HG03378 (cell line): ENCODE measurements at regions not wholly inside any gene's neighbourhood (a gene's known extent, or its start where the extent isn't known, plus 50 kb on each side); places are given as distances from the start of the nearest gene placed in this dataset.

Experiments
- ATAC-seq: cut with Tn5 transposase; IDR thresholded peaks from one replicate; pipeline ENCODE4 v1.9.1; 2021; ENCODE audit warnings: mild to moderate bottlenecking, moderate library complexity; ENCODE audit not compliant: unreplicated experiment

DNA sequence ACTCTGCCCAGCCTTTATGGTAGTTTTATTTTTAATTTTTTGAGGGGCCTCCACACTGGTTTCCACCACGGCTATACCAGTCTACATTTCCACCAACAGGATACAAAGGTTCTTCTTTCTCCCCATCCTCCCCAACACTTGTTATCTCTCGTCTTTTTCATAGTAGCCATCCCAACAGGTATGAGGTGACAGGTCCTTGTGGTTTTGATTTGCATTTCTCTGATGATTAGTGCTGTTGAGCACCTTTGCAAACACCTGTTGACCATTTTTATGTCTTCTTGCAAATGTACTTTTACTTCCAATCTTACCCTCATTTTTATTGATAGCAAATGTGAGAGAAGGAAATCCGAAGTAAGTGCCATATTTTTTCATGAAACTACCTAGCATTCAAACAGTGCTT is 195.4 kb upstream of the PREP start:
- ATAC-seq: no peak

- ATAC-seq: no peak
Measured at GRCh38 chr6:105596284-105596755, 193.4 kb upstream of the PREP start.

GRCh38 chr6:105595829-105596228 is 192.9 kb upstream of the PREP start:
- no peak for ATAC-seq

- ATAC-seq: no peak
Measured at GRCh38 chr6:105594821-105595220, 191.9 kb upstream of the PREP start.

DNA sequence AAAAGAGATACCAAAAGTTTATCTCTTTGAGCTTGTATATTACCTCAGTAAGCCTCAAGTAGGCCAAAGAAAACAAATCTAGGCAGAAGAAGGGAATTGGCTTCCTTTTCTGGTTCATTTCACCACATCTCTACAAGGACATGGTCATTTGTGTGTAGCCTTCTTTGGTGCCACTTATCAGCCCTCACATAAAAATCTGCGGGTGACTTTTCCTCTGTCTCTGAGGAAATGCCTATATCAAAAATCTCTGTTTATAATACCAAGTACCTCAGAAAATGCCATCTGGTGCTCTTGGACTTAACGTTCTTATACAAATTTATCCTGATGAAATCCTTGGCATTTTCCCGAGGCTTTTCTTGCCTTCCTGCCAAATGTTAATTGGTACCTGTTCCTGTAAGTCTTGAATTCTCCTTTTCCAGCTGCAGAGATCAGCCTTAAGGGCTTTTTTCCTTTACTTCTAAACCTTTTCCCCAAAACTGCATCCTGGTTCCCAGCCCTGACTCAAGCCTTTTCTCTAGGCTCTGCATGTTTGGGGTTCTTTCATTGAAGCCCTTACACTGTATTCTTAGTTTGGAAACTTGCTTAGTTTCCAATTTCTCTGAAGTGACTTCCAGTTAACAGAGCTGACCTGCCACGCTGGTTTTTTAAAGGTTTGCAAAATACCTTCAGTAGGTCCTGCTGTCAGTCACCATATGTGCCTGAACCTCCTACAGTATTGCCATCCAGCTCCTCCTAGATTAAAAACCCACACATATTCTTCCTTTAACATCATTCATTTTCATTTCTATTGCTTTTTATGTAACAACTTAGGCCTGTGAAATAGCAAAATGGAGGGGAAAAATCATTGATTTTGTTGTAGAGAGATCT is 191.2 kb upstream of the PREP start:
- ATAC-seq: no peak

- ATAC-seq: no peak
Measured at GRCh38 chr6:105593056-105593690, 190.3 kb upstream of the PREP start.

GRCh38 chr6:105592329-105592728 is 189.4 kb upstream of the PREP start:
- no peak for ATAC-seq

DNA sequence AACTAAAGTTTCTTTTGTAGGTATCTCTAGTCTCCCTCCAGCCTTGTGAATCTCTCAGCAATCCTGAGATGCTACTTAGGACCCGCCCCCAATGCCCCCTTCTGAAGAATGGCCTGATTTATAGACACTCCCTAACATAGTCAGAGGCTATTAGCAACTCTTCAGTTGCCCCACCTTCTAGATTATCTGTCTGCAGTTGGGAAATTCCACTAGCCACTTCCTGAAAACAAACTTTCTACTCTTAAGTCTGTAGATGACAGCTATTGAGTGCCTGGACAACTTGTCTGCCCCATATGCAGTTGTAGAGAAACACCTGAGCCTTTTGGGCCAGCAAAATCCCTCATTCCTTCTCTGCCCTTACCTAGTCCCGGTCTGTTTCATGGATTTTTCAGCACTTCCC is 188.2 kb upstream of the PREP start:
- peak; percentile 98 for ATAC-seq

DNA sequence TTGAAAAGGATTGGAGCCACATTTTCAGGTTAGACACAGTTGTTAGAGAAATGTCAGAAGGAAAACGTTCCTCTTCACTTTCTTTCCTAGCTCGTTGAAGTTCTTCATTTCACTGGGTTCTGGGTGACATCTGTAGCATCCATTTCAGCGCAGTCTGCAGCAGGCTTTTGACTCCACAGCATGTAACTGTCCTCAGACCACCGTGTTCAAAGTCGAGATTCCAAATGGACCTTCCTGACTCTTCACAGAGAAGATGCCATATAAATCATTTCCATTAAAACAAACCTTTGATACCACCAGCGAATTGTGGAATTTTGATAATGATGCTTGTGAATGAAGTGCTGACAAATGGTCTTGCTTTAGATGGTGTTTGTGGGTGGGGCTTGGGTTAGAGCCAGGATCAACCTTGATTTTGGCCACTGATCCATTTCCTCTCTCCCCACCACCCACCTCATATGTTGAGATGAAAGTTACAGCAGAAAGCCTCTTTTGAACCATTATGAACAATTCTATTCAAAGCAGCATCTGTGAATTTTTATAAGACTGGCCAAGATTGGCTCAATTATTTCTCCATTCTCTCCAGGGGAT is 185.3 kb upstream of the PREP start:
- no peak for ATAC-seq

DNA sequence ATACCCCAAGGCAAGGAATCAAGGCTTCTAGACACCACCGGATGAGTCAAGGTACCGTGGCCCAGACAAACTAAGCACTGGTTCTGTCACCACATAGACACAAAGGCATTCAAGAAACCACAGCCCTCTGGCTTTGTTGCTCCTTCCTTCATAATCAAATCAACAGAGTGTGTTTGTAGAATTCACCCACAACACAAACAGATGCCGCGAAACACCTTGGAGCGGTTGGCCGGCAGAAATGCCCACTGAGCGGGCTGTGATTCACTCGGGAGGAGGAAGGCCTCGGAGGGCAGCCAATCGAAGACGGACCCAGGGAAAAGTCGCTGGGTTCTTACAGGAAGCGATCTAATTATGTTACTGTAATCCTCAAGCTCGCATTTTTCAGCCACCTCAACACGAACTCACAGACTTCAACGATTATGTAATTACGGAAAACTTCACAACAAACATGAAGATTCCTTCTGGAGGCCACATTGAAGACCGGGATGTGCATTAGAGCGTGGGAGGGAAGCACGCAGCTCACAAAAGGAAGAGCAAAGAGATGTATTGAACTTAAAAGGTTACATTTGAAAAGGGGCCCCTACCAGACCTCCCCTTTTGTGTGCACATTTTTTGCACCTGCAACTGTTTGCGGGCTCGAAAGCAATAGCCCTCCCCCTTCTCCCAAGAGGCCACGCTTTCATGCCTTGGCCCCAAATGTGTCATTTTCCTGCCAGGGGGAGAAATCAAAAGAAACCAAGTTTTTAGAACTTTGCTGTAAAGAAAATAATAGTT is 184.7 kb upstream of the PREP start:
- no peak for ATAC-seq

GRCh38 chr6:105578179-105578707 is 175.4 kb upstream of the PREP start:
- ATAC-seq: no peak

GRCh38 chr6:105573556-105573955 is 170.7 kb upstream of the PREP start:
- ATAC-seq: no peak

- ATAC-seq: no peak
Measured at GRCh38 chr6:105573138-105573537, 170.3 kb upstream of the PREP start.

DNA sequence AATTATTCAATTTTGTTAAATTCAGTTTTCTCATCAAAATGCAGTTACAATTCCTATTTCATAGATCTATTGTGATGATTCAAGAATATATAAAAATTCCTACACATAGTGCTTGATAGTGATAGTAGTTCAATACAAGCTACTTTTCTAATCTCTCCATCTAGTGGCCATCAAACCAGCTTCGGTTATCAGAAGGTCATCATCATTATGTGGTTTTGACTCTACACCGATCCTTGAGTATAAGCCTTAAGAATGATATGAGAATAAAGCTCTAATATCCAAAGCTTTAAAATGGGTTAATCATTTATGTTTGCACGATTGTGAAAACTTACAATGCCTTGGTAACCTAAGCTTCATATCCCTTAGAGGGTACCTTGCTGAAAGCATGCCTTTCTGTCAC is 167.5 kb upstream of the PREP start:
- no peak for ATAC-seq

GRCh38 chr6:105569706-105570105 is 166.8 kb upstream of the PREP start:
- ATAC-seq: no peak

- ATAC-seq: no peak
Measured at GRCh38 chr6:105568751-105569150, 165.9 kb upstream of the PREP start.

DNA sequence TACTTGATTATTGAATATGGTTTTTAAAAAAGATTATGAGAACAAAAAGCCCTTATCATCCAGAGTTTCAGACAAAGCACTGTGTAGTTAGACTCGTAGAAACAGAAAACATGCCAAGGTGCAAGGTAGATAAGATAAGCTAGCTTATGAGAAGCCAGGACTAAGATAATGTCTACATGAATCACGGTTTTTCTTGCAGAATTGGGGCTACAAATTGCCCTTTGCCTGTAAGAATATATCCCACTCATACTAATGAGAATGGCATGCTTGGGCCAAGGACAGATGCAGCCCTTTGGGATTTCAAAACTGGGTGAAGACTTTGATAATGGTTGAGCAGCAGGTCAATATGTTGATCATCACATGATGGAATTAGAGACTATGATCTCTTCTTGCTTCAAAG is 165.3 kb upstream of the PREP start:
- no peak for ATAC-seq

GRCh38 chr6:105567140-105567539 is 164.3 kb upstream of the PREP start:
- no peak for ATAC-seq

DNA sequence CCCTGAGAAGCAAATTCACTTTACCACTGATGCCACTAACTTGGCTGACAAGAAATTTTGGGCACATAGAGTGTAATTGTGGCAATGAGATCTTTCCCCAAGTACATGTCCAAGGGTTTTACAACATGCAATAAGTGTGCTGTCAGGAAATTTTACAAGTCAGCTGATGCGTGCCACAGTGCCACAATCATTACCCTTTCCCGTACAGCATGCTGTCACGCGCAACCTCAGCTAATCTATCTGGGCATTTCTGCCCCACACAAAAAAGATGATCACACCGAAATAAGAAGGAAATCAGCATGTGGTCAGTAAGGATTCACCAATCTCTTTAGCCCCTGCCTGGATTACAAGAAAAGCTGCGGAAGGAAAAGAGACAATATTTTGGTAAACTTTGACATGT is 163.6 kb upstream of the PREP start:
- ATAC-seq: no peak

DNA sequence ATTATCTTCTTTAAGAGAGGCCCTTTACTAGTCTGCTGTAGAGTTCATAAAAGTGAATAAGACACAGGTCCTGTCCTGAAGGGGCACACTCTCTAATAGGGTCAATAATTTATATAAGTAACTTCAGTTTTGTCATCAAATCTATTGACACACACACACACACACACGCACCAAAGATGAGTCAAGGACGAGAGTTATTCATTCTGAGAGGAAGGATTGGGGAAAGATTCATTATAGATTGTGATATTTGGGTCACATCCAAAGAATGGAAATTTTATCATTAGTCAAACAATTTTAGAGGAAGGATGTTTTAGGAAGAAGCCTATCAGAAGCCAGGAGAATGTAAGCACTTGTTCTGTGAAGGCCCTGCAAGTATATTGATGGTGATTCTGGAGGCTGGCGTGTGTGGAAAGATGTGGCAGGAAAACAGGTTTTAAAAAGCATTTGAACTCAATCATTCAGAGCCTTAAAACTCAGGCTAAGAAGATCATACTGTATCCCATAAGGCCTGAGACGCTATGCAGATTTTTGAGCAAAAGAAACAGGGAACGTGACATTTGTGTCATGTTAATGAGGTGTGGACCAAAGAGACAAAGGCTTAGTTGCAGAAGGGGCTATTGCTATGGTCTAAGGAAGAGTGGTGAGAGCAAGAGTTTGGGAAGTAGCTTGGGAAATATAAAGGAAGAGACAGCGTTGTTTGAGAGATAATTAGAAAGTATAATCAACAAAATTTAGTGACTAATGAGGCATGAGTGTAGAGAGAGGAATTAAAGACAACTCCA is 161.4 kb upstream of the PREP start:
- no peak for ATAC-seq
